Type B pancreatic cell (in vitro differentiated cells): ENCODE measurements at regions not wholly inside any gene's neighbourhood (a gene's known extent, or its start where the extent isn't known, plus 50 kb on each side); places are given as distances from the start of the nearest gene placed in this dataset.

Source experiments
- DNase-seq: peaks from one replicate; pipeline ENCODE4 v3.0.0; 2021; ENCODE audit warnings: mixed read lengths; ENCODE audit not compliant: unreplicated experiment; ENCODE audit errors: extremely low spot score
- H3K27ac Mint-ChIP-seq: 2 replicates; pipeline ENCODE4 v1.8.0; 2021; ENCODE audit warnings: mild to moderate bottlenecking, mixed read lengths
- H3K27me3 Mint-ChIP-seq: 2 replicates; pipeline ENCODE4 v1.8.0; 2021; ENCODE audit warnings: mixed read lengths
- H3K36me3 Mint-ChIP-seq: 2 replicates; pipeline ENCODE4 v1.8.0; 2021; ENCODE audit warnings: mixed read lengths
- H3K4me1 Mint-ChIP-seq: one replicate; pipeline ENCODE4 v1.8.0; 2021; ENCODE audit warnings: mixed read lengths; ENCODE audit not compliant: unreplicated experiment
- H3K4me3 Mint-ChIP-seq: 2 replicates; pipeline ENCODE4 v1.8.0; 2021; ENCODE audit warnings: mild to moderate bottlenecking, mixed read lengths
- H3K9me3 Mint-ChIP-seq: 2 replicates; pipeline ENCODE4 v1.8.0; 2021; ENCODE audit warnings: mixed read lengths
- TF ChIP-seq, protein P1 (sequence below): fragments of 200-600 bp; sonication (generic); conservative IDR thresholded peaks from 2 replicates; pipeline ENCODE4 v1.5.0; 2021; ENCODE audit warnings: antibody characterized with exemption, mild to moderate bottlenecking

DNA sequence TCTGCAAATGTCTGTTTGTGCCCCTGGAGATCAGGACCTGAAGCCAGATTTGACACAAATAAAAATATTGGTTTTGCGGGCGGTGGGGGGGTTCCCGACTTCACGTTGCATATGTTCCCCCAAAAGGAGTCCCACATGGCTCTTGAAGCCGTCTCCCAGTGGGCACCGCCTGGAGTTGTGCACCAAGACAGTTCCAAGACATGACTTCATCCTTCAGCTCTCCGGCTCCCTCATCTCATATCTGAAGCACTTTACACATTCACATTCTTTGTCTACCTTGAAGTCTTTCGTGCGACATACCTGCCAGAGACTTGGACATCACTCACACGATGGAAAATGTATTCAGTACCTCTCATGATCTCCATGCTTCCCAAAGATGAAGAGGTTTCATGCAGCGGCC is 362.8 kb upstream of the FOXK1 start:
- H3K4me1 Mint-ChIP-seq, result no peaks in the 10 kb centered on the region
- peaks cover 4% of the 10 kb centered on the region for H3K9me3 Mint-ChIP-seq
- no peak for DNase-seq
- TF ChIP-seq, protein P1, sequence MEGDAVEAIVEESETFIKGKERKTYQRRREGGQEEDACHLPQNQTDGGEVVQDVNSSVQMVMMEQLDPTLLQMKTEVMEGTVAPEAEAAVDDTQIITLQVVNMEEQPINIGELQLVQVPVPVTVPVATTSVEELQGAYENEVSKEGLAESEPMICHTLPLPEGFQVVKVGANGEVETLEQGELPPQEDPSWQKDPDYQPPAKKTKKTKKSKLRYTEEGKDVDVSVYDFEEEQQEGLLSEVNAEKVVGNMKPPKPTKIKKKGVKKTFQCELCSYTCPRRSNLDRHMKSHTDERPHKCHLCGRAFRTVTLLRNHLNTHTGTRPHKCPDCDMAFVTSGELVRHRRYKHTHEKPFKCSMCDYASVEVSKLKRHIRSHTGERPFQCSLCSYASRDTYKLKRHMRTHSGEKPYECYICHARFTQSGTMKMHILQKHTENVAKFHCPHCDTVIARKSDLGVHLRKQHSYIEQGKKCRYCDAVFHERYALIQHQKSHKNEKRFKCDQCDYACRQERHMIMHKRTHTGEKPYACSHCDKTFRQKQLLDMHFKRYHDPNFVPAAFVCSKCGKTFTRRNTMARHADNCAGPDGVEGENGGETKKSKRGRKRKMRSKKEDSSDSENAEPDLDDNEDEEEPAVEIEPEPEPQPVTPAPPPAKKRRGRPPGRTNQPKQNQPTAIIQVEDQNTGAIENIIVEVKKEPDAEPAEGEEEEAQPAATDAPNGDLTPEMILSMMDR, result no peak
- no peak overlapping the region for H3K4me3 Mint-ChIP-seq
- H3K27me3 Mint-ChIP-seq, result peaks cover 12% of the 10 kb centered on the region
- no peak overlapping the region for H3K27ac Mint-ChIP-seq
- no peaks in the 10 kb centered on the region for H3K36me3 Mint-ChIP-seq

DNA sequence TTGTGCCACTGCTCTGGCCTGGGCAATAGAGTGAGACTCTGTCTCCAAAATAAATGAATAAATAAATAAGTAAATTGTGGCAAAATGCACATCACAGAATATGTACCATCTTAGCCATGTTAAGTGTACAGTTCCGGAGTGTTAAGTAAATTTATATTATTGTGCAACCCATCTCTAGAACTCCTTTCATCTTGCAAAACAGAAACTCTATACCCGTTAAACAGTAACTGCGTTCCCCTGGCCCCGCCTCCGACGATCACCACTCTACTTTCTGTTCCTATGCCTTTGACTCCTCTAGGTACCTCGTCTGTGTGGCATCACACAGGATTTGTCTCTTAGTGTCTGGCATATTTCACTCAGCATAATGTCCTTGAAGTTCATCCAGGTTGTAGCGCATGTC is 356.4 kb upstream of the FOXK1 start:
- H3K9me3 Mint-ChIP-seq, result no peaks in the 10 kb centered on the region
- H3K27ac Mint-ChIP-seq, result no peak overlapping the region
- H3K27me3 Mint-ChIP-seq, result no peaks in the 10 kb centered on the region
- DNase-seq, result no peak
- no peak overlapping the region for H3K4me3 Mint-ChIP-seq
- no peaks in the 10 kb centered on the region for H3K4me1 Mint-ChIP-seq
- TF ChIP-seq, protein P1, result no peak
- H3K36me3 Mint-ChIP-seq, result no peaks in the 10 kb centered on the region

DNA sequence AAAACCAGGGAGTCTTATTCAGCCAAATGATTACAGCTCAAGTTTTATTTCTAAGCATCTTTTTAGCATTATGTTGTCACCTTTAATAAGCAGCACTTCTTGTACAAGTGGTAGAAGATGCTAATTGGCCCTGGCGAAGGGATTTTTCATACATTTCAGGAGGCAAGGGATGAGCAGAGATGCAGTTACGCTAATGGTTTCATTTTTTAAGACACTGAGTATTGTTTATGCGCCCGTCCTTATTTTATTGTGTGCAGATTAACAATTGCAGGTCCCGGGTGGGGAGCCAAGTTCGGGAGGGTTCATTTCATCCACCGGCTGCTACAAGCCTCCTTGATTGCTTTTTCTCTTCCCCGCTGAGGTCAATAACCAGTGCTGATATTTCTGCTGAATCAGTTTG is 350.4 kb upstream of the FOXK1 start:
- Mint-ChIP-seq H3K9me3 (peaks cover 4% of the 10 kb centered on the region), H3K36me3 (no peaks in the 10 kb centered on the region), H3K27ac (no peak overlapping the region), H3K4me1 (no peaks in the 10 kb centered on the region), H3K27me3 (peaks cover 7% of the 10 kb centered on the region), H3K4me3 (no peak overlapping the region)
- TF ChIP-seq, protein P1, result no peak
- no peak for DNase-seq

DNA sequence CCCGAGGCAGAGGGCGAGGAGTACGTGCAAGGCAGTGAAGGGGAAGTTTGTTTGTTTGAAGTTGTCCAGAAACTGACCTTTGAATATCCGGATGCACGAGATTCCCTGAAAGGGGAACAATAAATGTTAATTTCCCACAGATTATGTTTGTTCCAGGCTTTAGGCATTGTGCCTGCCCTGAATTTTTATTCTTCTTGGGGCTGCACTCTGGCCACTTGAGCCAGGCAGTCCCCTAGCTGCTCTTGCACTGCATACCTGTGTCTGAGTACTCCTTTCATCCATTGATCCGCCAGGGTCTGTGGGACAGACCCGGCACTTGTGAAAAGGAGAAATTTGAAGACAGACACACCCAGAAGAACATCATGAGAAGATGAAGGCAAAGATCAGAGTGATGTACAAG is 343.5 kb upstream of the FOXK1 start:
- DNase-seq, result no peak
- Mint-ChIP-seq H3K4me3 (no peak overlapping the region), H3K36me3 (no peaks in the 10 kb centered on the region), H3K27ac (no peak overlapping the region), H3K27me3 (no peaks in the 10 kb centered on the region), H3K4me1 (no peaks in the 10 kb centered on the region), H3K9me3 (peaks cover 15% of the 10 kb centered on the region)
- TF ChIP-seq, protein P1, result no peak

DNA sequence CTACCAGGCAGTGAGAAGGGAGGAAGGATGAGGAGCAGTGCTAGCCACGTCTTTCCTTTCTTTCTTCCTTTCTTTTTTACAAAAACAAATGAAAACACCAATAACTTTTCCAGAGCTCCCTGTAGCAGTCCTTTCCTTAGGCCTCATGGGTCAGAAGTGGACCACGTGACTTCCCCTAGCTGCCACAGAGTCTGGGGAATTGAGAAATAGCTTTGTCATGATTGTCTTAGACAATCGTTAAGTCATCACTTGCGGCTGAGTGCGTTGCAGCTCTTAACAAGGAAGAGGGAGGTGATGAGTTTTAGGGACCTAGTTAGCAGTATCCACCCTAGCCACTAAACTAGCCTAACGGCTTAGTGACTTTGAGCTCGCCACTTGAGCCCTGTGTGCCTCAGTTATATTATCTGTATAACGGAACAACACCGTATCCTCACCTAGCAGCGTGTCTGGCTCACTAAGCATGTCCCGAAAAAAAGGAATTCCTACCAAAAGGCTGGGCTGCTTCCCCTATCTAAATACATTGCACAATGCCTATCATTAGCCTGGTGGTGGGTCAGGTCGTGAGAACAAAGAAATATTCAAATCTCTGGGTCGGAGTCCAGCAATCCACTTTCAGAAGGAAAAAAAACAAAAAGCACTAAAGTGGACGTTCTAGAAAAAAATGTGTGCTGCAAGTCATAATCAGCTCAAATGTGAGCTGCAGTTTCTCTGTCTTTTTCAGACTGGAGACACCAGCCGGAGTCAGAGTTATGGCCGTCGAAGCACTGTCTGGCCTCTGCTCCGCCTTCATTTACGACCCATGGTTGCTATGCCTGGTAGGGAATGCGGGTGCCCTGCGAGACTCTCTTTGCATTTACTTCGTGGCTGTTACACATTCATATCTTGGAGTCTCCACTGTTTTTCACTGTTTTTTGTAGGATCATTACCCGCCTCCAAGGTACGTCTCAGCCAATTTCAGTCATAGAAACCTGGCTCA is 338.5 kb upstream of the FOXK1 start:
- H3K4me1 Mint-ChIP-seq, result no peaks in the 10 kb centered on the region
- no peaks in the 10 kb centered on the region for H3K36me3 Mint-ChIP-seq
- H3K4me3 Mint-ChIP-seq, result no peak overlapping the region
- H3K27ac Mint-ChIP-seq, result peak overlapping the region; percentile 10
- no peak for DNase-seq
- TF ChIP-seq, protein P1, result no peak
- peaks cover 5% of the 10 kb centered on the region for H3K9me3 Mint-ChIP-seq
- H3K27me3 Mint-ChIP-seq, result no peaks in the 10 kb centered on the region
